GM19455 (cell line): ENCODE measurements at regions not wholly inside any gene's neighbourhood (a gene's known extent, or its start where the extent isn't known, plus 50 kb on each side); places are given as distances from the start of the nearest gene placed in this dataset.

Source experiments
- ATAC-seq: cut with Tn5 transposase; IDR thresholded peaks from one replicate; pipeline ENCODE4 v1.9.1; 2021; ENCODE audit not compliant: unreplicated experiment

- no peak for ATAC-seq
Observed at GRCh38 chr4:62410371-62411003, 1210.4 kb downstream of the ADGRL3 start.

- ATAC-seq, result no peak
Observed at GRCh38 chr4:62408454-62408853, 1208.3 kb downstream of the ADGRL3 start.

- no peak for ATAC-seq
Observed at GRCh38 chr4:62407534-62407933, 1207.4 kb downstream of the ADGRL3 start.

- ATAC-seq, result no peak
Observed at GRCh38 chr4:62402088-62402806, 1202.1 kb downstream of the ADGRL3 start.

- ATAC-seq, result no peak
Observed at GRCh38 chr4:62399242-62399641, 1199.1 kb downstream of the ADGRL3 start.

- ATAC-seq, result no peak
Observed at GRCh38 chr4:62398318-62398717, 1198.2 kb downstream of the ADGRL3 start.

- no peak for ATAC-seq
Observed at GRCh38 chr4:62394766-62395165, 1194.6 kb downstream of the ADGRL3 start.

GRCh38 chr4:62387808-62388207 lies 1187.7 kb downstream of the ADGRL3 start:
- no peak for ATAC-seq

GRCh38 chr4:62377700-62378099 lies 1177.6 kb downstream of the ADGRL3 start:
- no peak for ATAC-seq

- no peak for ATAC-seq
Observed at GRCh38 chr4:62377245-62377644, 1177.1 kb downstream of the ADGRL3 start.

- ATAC-seq, result no peak
Observed at GRCh38 chr4:62366939-62367338, 1166.8 kb downstream of the ADGRL3 start.

- ATAC-seq, result no peak
Observed at GRCh38 chr4:62360156-62360545, 1160.0 kb downstream of the ADGRL3 start.

- no peak for ATAC-seq
Observed at GRCh38 chr4:62359441-62360155, 1159.5 kb downstream of the ADGRL3 start.

- ATAC-seq, result no peak
Observed at GRCh38 chr4:62344915-62345314, 1144.8 kb downstream of the ADGRL3 start.

- no peak for ATAC-seq
Observed at GRCh38 chr4:62344474-62344873, 1144.3 kb downstream of the ADGRL3 start.

GRCh38 chr4:62342346-62342745 lies 1142.2 kb downstream of the ADGRL3 start:
- no peak for ATAC-seq

GRCh38 chr4:62328526-62328925 lies 1128.4 kb downstream of the ADGRL3 start:
- ATAC-seq, result no peak

GRCh38 chr4:62327612-62328297 lies 1127.6 kb downstream of the ADGRL3 start:
- ATAC-seq, result no peak

GRCh38 chr4:62324215-62324614 lies 1124.1 kb downstream of the ADGRL3 start:
- no peak for ATAC-seq

- no peak for ATAC-seq
Observed at GRCh38 chr4:62320612-62321011, 1120.5 kb downstream of the ADGRL3 start.

- ATAC-seq, result no peak
Observed at GRCh38 chr4:62302710-62303109, 1102.6 kb downstream of the ADGRL3 start.

- ATAC-seq, result no peak
Observed at GRCh38 chr4:62301500-62301899, 1101.4 kb downstream of the ADGRL3 start.
